ENCODE measurements at regions not wholly inside any gene's neighbourhood (a gene's known extent, or its start where the extent isn't known, plus 50 kb on each side); places are given as distances from the start of the nearest gene placed in this dataset.
"Not testable (repeated sequence)": the region's sequence is repeated elsewhere in the genome, so short reads cannot be mapped to it uniquely, and the experiment has no call there.

DNA sequence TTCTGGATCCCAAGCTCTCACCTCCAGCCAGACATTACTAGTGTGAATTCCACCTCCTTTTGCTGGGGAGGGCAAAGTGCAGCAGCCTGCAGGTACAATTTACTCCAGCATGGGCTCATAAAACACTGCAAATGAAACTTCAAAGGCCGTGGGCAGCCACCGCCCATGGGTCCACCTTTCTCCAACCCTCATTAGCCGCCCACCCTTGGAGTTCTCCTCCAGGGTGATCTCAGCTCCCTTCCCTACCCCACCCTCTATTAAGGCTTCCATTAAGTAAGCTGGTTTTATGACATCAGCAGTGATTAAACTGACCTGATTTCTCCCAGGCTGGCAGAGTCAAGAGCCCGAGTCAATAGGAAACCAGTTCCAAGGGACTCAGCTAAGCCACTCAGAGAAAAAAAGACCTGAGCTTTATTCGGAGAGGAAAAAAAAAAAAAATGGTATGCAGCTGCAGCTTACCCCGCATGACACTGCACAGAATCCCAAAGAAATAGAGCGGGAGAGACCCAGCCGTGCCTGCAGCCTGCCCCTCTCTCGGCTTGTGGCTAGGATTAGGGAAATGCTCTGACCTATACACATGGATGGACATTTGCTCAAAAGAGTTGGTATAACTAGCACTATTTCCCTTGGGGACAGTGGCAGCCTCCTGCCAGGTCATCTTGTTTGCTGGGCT is 319.6 kb downstream of the PTTG2 start:
- DNase-seq (ENCODE audit: low spot score), result no peak

DNA sequence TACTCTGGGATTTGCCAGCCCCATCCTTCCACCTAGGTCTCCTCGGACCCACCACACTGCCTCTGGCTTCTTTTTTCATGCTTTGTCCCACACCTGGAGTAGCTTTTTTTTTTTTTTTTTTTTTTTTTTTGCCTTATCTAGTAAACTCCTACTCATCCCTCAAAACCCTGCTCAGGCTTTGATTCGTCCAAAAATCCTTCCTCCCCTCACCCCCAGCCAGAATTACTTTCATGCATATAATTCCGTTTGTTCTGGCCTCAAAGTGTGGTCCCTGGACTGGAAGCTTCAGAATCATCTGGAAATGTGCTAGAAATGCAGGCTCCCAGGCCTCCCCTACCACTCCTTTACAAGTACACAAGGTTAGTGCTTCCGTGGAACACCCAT is 320.1 kb downstream of the PTTG2 start:
- no peak for DNase-seq (ENCODE audit: low spot score)

DNA sequence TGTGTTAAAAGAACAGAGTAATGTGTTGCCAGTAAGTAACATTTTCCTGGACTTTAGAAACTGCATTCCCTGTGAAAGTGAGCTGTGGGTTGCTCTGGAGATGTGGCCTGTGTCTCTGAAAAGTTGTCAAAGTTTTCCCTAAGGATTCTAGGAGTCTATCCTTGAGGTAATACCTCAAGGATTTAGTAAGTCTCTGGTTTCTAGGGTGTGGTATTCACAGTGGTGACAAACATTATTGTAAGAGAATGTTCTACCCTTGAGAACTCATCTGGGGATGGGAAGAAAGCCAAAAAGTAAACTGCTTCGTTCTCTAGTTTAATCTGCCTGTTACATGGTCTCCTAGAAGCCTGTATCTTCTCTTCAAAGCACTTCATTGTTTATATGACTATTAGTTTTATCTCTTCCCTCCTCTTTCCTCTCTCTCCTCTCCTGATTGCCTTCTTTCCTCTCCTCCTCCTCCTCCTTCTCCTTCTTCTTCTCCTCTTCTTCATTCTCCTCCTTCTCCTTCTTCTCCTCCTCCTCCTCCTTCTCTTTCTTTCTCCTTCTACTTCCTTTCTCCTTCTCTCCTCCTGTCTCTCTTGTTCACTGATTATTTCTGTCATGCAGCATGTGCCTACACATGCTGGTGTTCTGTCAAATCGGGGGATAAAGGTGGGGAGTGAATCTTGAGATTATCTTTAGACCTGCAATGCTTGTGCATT is 321.3 kb downstream of the PTTG2 start:
- no peak for DNase-seq (ENCODE audit: low spot score)

DNA sequence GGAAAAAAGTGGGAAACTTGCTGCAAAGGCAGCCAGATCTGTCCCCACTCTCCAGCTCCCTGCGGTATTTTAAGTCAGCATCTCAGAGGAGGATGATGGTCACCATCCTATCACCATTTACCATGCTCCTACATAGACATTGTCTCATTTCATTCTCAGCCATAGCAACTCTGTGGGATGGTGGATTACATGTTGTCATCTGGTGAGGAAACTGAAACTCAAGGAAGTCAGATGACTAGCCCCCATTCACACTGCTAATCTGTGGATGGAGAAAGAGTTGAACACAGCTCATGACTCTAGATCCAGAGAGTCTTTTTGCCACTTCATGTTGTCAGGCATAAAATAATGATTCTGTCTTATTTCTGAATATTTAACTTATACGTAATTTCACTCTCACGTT is 323.5 kb downstream of the PTTG2 start:
- no peak for DNase-seq (ENCODE audit: low spot score)

DNA sequence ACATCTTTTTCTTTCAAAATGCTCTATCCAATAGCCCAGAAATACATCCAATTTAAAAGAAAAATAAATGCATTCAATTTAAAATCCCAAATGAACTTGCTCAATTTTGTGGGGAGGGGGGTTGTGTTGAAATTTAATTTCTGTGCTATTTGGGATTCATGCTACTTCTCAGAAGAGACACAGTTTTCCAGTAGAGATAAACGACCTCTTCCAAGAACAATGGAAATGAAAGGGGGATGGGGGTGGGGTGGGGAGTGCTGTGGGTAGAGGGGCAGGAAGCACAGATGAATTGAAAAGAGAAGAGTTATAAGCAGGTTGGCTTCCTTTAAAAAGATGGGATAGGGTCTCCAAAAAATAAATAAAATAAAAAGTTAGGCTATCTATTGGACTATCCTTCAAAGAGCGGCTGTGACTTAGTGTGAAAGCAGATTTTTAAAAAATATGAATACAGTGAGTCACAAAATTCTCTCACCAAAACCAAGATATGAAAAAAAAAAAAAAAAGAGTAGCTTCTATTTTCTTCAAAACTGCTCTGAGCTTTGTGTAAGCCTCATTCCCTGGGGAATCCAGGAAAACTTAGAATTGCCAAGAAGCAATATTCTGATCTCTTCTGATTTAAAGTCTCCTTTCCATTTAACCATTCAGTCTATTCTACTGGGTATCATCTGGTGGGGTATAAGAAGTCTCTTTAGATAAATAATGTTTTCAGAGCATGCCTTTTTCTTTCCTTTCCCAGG is 324.3 kb downstream of the PTTG2 start:
- no peak for DNase-seq (ENCODE audit: low spot score)

DNA sequence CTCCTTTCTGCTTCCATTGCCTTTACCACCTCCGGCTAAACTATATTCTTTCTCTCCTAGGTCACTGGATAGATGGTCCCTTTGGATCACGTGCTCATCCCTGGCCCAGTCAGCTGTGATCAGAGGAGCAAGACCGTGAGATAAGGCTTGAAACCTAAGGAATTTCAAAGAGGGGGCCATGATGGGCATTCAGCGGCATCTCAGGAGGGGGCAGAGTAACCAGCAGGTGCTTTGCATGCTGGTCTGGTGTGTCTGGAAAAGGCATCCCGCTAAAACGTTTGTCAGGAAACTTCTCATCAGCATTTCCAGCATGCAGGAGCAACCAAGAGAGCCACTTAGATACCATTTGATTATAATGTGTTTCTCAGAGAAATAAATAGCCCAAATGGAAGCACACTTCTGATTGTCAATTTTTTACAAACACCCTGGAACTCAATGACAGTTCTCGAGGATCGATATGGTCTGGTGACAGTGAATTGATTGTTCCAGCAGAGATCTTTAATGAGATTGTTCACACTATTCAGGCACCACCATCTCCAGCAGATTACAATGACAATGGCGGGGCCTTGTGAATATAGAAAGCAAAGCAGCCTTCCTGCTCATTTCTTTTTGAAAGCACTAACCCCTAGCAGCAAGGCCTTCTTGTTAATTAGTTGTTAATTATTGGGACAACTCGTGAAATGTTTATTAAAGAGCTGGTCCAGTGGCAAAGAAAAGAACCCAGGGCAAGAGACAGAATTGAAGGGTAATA is 327.1 kb downstream of the PTTG2 start:
- no peak for DNase-seq (ENCODE audit: low spot score)

DNA sequence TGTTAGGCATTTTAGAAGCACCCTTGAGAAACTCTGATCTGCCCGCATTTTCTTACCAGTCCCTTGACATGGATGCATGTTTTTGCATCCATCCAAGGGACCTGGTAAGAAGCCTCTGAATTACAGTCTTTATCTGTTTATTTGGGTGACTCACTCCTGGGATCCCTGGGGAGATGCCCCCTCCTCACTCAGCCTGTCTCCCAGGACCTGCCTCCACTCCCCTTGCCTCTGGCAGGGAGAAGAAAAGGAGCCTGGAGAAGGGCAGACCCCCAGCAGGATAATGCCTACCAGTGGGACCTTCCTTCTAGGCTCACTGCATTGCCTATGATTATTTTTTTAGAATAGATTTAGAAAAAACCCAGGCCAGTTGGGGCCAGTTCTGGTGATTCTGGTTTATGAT is 329.4 kb downstream of the PTTG2 start:
- no peak for DNase-seq (ENCODE audit: low spot score)

DNA sequence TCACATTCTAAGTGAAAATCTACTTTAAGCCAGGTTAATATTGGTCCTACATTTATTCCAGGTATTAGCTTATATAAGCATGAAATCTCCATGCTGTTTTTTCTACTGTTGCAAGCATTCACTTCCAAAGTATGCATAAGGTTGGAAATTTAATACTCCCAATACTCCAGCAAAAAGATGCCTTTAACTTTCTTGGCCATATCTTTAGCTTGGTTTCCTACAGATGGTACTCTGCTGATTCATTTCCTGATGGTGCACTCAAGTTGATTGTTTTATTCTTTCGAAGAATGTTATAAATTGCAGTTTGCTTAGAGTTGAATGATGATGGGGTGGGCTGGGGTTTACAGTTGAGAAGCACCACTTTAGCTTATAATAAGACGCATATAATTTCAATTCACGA is 330.2 kb downstream of the PTTG2 start:
- DNase-seq (ENCODE audit: low spot score), result no peak

DNA sequence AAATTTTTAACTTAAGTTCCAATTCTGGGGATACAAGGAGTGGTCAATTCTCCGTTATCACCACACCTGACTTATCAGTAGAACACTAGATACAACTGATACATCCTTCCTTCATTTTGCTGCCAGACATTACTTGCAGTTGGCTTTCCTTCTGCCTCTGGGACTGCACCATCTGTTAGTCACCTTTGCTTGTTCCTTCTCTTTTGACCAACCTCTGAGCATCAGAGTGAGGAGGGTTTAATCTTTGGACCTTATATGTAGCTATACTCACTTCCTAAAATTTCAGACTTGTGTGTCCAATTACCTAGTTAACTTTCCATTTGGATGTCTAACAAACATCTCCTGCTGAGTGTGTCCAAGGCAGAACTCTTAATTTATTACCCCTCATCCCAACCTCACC is 330.7 kb downstream of the PTTG2 start:
- no peak for DNase-seq (ENCODE audit: low spot score)

DNA sequence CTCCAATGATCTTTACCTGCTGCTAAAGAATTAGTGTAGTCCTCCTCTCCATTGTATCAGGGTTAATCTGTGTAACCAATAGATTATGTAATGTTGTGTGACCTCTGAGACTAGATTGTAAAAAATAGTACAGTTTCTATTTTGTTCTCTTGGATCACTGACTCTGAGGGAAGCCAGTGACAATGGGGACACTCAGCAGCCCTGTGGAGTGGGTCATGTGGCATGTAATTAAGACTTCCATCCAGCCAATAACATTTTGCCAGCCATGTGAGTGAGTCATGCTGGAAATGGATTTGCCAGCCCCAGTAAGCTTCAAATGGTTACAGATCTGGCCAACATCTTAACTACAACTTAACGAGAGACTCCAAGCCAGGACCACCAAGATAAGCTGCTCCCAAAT is 332.3 kb downstream of the PTTG2 start:
- no peak for DNase-seq (ENCODE audit: low spot score)

DNA sequence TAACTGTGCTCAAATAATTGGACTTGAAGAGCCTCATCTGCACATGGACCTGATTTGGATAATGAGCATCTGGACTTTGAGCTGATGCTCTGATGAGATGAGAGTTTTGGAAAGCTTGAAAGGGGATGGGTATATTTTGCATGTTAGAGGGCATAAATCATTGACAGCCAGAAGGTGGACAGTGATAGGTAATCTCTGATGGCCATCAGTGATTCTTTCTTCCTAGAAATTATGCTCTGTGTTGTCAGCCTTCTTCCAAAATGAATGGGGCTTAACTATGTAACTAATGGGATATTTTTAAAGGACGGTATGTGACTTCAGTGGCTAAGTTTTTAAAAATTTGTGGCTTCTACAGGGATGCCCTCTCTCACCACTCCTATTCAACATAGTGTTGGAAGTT is 334.0 kb downstream of the PTTG2 start:
- no peak for DNase-seq (ENCODE audit: low spot score)

DNA sequence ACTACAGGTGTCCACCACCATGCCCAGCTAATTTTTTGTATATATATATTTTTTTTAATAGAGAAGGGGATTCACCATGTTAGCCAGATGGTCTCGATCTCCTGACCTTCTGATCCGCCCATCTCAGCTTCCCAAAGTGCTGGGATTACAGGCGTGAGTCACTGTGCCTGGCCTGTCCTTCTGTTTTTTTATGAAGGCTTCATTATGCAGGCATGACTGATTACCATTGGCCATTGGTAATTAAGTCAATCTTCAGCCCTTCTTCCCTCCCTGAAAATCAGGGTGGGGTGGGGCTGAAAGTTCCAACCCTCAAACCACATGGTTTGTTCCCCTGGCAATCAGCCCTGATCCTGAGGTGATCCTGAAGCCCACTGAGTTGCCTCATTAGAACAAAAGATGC is 336.9 kb downstream of the PTTG2 start:
- DNase-seq (ENCODE audit: low spot score), result no peak

DNA sequence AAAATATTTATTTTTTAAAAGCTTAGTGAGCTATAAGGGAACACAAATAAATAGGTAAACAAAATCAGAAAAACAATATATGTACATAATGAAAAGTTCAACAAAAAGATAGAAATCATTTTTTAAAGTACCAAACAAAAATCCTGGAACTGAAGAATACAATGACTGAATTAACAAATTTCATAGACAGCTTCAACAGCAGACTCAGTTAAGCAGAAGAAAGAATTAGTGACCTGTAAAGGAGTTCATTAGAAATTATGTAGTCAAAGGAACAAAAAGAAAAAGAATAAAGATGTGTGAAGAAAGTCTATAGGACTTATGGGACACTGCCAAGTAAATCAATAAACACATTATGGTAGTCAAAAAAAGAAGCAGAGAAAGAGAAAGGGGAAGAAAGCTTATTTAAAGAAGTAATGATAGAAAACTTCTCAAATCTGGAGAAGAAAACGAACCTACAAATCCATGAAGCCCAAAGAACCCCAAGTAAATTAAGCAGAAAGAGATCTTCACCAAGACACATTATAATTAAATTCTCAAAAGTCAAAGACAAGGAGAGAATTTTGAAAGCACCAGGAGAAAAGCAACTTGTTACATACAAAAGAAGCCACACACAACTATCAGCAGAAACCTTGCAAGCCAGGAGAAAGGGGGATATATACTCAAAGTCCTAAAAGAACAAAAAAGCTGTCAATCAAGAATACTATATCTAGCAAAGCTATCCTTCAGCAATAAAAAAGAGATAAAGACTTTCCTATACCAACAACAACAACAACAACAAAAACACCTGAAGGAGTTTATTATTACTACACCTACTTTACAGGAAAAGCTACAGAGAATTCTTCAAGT is 338.9 kb downstream of the PTTG2 start:
- DNase-seq (ENCODE audit: low spot score), result no peak

DNA sequence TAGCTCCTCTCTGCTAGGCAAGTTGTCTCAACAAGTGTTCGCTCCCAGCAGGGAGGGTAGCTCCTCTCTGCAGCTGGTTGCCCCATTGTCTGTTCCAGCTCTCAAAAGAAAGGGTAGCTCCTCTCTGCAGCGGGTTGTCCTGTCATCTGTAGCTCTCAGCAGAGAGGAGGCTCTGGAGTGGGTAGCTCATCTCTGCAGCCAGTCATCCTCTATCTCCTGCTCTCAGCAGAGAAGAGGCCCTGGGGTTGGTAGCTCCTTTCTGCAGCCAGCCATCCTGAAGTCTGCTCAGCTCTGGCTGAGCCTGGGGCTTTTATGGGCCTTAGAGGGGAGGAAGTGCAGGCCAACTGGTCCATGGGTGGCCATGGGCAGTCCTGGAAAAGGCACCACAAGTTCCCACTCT is 342.7 kb downstream of the PTTG2 start:
- DNase-seq (ENCODE audit: low spot score), result no peak

DNA sequence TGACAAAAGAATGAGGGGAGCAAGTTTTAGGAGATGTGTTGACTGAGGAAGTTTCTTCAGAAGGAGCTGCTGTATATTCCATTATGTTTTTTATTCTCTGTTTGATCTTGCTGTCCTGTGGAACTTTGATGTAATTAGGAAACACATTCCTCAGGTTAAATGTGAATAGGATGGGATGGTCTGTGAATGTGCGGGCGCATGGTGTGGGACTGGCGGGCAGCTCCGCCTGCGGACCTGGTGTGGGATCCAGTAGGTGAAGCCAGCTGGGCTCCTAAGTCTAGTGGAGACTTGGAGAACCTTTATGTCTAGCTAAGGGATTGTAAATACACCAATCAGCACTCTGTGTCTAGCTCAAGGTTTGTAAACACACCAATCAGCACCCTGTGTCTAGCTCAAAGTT is 344.3 kb downstream of the PTTG2 start:
- not testable (repeated sequence) for DNase-seq (ENCODE audit: low spot score)

DNA sequence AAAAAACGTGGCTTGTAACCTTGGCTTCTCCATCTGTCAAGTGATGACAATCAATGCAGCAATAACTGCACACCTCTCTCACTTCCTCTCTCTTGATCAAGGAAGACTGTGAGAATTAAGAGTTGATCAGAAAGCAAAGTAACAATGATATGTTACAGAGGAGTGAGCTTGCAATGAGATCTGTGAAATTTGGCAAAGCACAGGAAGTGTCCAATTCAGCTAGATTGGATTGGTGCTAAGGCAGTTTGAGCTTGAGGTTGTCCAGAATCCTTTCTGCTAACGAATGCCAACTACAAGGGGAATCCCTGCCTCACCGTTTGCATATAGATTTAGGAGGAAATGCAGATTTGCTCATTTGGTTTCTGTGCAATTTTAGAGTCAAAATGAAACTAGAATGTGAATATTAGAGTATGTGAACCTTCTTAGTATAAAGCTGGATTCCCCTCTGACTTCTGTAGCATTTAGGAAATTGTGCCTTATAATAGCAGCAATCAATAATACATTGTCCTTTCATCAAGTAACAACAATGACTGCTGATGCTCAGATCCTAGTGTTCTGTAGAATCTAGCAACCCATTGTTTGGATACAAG is 346.4 kb downstream of the PTTG2 start:
- peak; percentile 88 for DNase-seq (ENCODE audit: low spot score)

DNA sequence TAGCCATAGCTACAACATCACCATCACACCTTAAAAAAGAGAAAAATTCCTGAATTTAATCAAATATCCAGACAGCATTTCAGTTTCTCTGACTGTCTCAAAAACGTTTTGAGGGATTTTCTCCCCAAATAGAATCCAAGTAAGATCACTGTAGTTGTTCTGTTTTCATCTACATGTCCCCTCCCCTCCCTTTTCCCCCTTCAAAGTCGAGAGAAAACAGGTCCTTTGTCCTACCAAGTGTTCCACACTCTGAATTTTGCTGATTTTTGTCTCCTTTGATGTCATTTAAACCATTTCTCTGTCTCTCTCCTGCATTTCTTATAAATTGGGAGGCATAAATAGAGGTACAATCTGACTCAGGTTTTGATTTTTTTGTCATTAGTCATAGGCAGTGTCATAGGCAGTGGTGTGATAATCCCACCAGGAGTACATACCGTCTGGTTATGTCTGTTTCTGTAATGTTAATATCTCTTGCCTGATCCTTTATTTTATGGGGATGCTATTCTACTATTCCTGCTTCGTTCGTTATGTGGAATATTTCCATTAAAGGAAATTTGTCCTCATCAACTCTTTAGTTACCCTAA is 348.6 kb downstream of the PTTG2 start:
- peak; percentile 88 for DNase-seq (ENCODE audit: low spot score)

DNA sequence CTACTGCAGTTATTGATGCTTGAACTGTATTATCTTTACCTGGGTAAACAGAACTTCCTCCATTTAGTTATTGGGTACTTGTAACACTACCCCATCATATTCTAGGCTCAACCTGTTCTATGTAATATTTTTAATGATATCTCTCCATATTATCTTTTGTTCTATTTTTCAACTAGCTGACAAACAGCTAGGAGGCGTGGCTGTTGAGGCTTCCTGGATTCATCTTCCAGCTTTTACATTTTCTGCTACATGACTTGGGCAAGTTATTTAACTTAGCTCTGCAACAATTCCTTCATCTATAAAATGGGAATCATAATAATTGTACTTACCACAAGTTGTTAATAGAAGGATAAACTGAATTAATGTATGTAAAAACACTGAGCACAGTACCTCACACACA is 349.3 kb downstream of the PTTG2 start:
- DNase-seq (ENCODE audit: low spot score), result peak; percentile 61

DNA sequence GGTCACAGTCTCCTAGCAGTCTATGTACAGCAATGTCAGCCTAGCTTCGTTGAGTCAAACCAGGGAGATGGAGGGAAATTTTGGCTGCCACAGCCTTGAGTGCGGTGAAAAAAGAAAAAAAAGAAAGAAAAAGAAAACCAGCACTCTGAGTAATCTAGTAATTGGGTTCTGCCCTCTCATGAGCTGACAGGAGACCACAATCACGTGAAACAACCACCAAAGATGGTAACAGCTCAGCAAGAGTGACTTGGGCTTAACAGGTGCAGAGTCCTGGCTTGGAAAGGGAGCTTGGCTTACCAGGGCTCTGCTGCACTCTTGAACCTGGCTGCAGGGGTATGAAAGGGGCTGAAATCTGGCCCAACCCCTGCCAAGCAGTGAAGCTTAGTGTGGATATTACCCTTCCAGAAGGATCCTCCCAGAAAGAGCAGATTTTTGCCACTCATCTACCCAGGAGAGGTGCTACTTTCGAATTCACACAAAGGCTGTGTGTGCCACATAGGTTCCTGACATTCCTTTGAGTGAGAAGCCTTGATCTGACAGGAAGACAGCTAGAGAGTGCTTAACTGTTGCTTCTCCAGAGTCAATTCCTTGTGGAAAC is 350.3 kb downstream of the PTTG2 start:
- DNase-seq (ENCODE audit: low spot score), result no peak

DNA sequence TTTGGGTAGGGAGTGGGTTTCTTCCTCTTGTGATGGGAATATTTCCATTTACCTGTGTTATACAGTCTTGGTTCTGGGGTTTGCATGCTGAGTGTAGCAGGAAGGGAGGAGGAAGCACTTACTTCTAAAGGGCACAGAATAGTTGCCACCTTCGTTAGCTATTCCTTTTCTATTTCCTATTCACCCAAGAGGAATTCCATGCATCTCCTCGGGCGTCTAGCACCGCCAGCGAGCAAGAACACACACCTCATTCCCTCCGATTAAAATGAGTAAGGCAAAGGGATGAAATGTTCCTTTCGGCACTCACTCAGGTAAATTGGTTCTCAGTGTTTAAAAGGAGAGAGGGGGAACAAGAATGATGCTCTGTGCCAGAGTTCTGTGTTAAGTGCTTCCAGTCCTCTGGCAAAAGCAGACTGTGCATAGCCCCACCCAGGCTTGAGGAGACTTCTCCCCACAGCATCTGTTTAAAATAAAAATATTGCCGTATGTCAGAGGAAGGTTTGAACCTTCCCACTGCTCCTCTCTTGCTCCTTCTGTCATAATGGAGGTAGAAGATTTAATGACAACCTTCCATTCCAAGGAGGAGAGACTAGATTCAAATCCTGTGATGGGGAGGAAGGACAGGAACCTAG is 351.4 kb downstream of the PTTG2 start:
- no peak for DNase-seq (ENCODE audit: low spot score)

Data from globus pallidus (tissue), 1 donor.